ENCODE measurements at regions not wholly inside any gene's neighbourhood (a gene's known extent, or its start where the extent isn't known, plus 50 kb on each side); places are given as distances from the start of the nearest gene placed in this dataset.
"Not testable (repeated sequence)": the region's sequence is repeated elsewhere in the genome, so short reads cannot be mapped to it uniquely, and the experiment has no call there.

GRCh38 chr19:29040951-29041350 is 172.0 kb downstream of the UQCRFS1 start:
- no peak overlapping the region for H3K27ac Mint-ChIP-seq (ENCODE audit: low read depth, unreplicated experiment)
- POLR2A ChIA-PET, result no interaction called here
- no peaks in the 10 kb centered on the region for H3K27me3 Mint-ChIP-seq (ENCODE audit: insufficient read depth, unreplicated experiment)
- H3K4me3 Mint-ChIP-seq (ENCODE audit: unreplicated experiment), result no peak overlapping the region
- TF ChIP-seq, protein P1, sequence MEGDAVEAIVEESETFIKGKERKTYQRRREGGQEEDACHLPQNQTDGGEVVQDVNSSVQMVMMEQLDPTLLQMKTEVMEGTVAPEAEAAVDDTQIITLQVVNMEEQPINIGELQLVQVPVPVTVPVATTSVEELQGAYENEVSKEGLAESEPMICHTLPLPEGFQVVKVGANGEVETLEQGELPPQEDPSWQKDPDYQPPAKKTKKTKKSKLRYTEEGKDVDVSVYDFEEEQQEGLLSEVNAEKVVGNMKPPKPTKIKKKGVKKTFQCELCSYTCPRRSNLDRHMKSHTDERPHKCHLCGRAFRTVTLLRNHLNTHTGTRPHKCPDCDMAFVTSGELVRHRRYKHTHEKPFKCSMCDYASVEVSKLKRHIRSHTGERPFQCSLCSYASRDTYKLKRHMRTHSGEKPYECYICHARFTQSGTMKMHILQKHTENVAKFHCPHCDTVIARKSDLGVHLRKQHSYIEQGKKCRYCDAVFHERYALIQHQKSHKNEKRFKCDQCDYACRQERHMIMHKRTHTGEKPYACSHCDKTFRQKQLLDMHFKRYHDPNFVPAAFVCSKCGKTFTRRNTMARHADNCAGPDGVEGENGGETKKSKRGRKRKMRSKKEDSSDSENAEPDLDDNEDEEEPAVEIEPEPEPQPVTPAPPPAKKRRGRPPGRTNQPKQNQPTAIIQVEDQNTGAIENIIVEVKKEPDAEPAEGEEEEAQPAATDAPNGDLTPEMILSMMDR (IDR thresholded peaks at IDR 0.05; ENCODE audit: unreplicated experiment), result no peak
- H3K4me1 Mint-ChIP-seq (ENCODE audit: insufficient read depth, unreplicated experiment), result no peaks in the 10 kb centered on the region
- DNase-seq (ENCODE audit: unreplicated experiment), result no peak
- CTCF ChIA-PET, result no interaction called here
- no TSS peak for BruUV-seq (replicated peaks)
- intact Hi-C loops (cut with micrococcal nuclease), result no loop called here
- peaks cover 43% of the 10 kb centered on the region for H3K9me3 Mint-ChIP-seq (ENCODE audit: unreplicated experiment)
- no peaks in the 10 kb centered on the region for H3K36me3 Mint-ChIP-seq (ENCODE audit: insufficient read depth, unreplicated experiment)

DNA sequence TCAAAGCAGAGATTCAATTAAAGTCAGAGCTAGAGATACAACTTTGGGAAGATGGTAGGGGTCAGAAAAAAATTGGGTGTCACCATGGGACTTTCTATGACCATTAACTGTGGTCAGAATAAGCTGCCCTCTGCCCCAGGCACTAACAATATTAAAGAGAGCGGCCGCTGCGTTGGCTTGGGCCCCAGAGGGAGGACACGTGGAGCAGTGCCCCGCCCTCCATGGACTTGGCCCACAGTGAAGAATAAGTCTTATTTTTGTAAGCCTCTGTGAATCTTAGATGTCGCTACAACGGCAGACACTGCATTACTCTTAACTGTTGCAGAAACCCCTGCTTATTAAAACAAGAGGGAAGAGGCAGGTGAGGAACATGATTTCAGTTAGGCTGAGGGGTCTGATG is 172.7 kb downstream of the UQCRFS1 start:
- TF ChIP-seq, protein P1 (IDR thresholded peaks at IDR 0.05; ENCODE audit: unreplicated experiment), result no peak
- Mint-ChIP-seq H3K27ac (ENCODE audit: low read depth, unreplicated experiment) (no peak overlapping the region), H3K4me1 (ENCODE audit: insufficient read depth, unreplicated experiment) (no peaks in the 10 kb centered on the region), H3K9me3 (ENCODE audit: unreplicated experiment) (peaks cover 49% of the 10 kb centered on the region), H3K36me3 (ENCODE audit: insufficient read depth, unreplicated experiment) (no peaks in the 10 kb centered on the region), H3K4me3 (ENCODE audit: unreplicated experiment) (no peak overlapping the region), H3K27me3 (ENCODE audit: insufficient read depth, unreplicated experiment) (no peaks in the 10 kb centered on the region)
- ChIA-PET POLR2A (no interaction called here), CTCF (no interaction called here)
- intact Hi-C loops (cut with micrococcal nuclease), result no loop called here
- DNase-seq (ENCODE audit: unreplicated experiment), result no peak
- no TSS peak for BruUV-seq (replicated peaks)

- CTCF ChIA-PET; intact Hi-C loops (cut with micrococcal nuclease); H3K27me3 Mint-ChIP-seq (ENCODE audit: insufficient read depth, unreplicated experiment); POLR2A ChIA-PET; H3K36me3 Mint-ChIP-seq (ENCODE audit: insufficient read depth, unreplicated experiment); H3K27ac Mint-ChIP-seq (ENCODE audit: low read depth, unreplicated experiment); H3K4me3 Mint-ChIP-seq (ENCODE audit: unreplicated experiment); BruUV-seq (replicated peaks); H3K4me1 Mint-ChIP-seq (ENCODE audit: insufficient read depth, unreplicated experiment); DNase-seq (ENCODE audit: unreplicated experiment): not testable (repeated sequence)
- peaks cover 49% of the 10 kb centered on the region for H3K9me3 Mint-ChIP-seq (ENCODE audit: unreplicated experiment)
Measured at GRCh38 chr19:29039036-29039435, 173.9 kb downstream of the UQCRFS1 start.

GRCh38 chr19:29031216-29031615 is 181.7 kb downstream of the UQCRFS1 start:
- DNase-seq (ENCODE audit: unreplicated experiment), result no peak
- H3K27ac Mint-ChIP-seq (ENCODE audit: low read depth, unreplicated experiment), result no peak overlapping the region
- TF ChIP-seq, protein P1 (IDR thresholded peaks at IDR 0.05; ENCODE audit: unreplicated experiment), result no peak
- BruUV-seq (replicated peaks), result no TSS peak
- H3K27me3 Mint-ChIP-seq (ENCODE audit: insufficient read depth, unreplicated experiment), result no peaks in the 10 kb centered on the region
- no peaks in the 10 kb centered on the region for H3K4me1 Mint-ChIP-seq (ENCODE audit: insufficient read depth, unreplicated experiment)
- no peak overlapping the region for H3K4me3 Mint-ChIP-seq (ENCODE audit: unreplicated experiment)
- ChIA-PET CTCF (no interaction called here), POLR2A (no interaction called here)
- peaks cover 10% of the 10 kb centered on the region for H3K36me3 Mint-ChIP-seq (ENCODE audit: insufficient read depth, unreplicated experiment)
- intact Hi-C loops (cut with micrococcal nuclease), result no loop called here
- H3K9me3 Mint-ChIP-seq (ENCODE audit: unreplicated experiment), result peaks cover 35% of the 10 kb centered on the region

DNA sequence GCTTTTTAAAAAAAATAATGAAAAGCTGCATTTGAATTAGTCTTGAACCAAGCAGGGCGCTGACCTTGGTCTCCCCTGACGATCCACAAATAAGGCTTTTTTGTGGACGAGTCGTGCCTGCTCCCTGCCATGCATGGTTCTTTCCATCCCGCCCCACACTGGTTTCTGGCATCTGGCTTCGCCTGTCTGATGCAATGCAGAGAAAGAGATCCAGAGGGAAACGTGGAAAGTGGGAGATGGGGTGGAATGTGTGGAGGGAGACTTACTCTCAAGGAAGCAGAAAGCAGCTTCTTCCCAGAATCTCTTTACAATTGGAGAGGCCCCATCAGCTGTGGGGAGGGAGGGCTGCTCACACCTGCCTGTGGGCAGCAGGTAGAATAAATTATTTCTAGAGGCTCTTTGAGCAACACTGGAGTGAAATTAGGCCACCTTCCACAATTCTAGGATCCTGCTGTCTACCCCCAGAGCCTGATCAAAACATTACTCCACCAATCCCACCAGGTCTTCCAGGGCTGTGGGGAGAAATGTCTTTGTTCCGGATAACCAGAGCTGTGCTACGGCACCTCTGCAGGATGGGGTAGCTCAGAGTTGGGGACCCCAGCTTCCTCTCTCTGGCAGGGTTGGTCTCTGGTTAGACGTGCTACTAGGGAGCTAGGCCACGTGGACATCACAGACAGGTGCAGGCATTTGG is 183.5 kb downstream of the UQCRFS1 start:
- H3K4me3 Mint-ChIP-seq (ENCODE audit: unreplicated experiment), result no peak overlapping the region
- intact Hi-C loops (cut with micrococcal nuclease), result no loop called here
- H3K4me1 Mint-ChIP-seq (ENCODE audit: insufficient read depth, unreplicated experiment), result no peaks in the 10 kb centered on the region
- H3K9me3 Mint-ChIP-seq (ENCODE audit: unreplicated experiment), result peaks cover 34% of the 10 kb centered on the region
- TF ChIP-seq, protein P1 (IDR thresholded peaks at IDR 0.05; ENCODE audit: unreplicated experiment), result no peak
- ChIA-PET CTCF (no interaction called here), POLR2A (no interaction called here)
- peaks cover 10% of the 10 kb centered on the region for H3K36me3 Mint-ChIP-seq (ENCODE audit: insufficient read depth, unreplicated experiment)
- no peak overlapping the region for H3K27ac Mint-ChIP-seq (ENCODE audit: low read depth, unreplicated experiment)
- no peaks in the 10 kb centered on the region for H3K27me3 Mint-ChIP-seq (ENCODE audit: insufficient read depth, unreplicated experiment)
- no TSS peak for BruUV-seq (replicated peaks)
- no peak for DNase-seq (ENCODE audit: unreplicated experiment)
